Muscle layer of colon (tissue), 2 donors: ENCODE measurements at regions not wholly inside any gene's neighbourhood (a gene's known extent, or its start where the extent isn't known, plus 50 kb on each side); places are given as distances from the start of the nearest gene placed in this dataset.

ENCODE experiments used
- H3K27ac ChIP-seq: one replicate; pipeline ENCODE4 v1.7.0; 2013; ENCODE audit warnings: low read depth, mild to moderate bottlenecking, low read length, moderate library complexity
- H3K27me3 ChIP-seq, 2 donors: one replicate each; pipeline ENCODE4 v1.7.0; 2013; ENCODE audit warnings: low read length in 2 of 2, mild to moderate bottlenecking in 2 of 2; ENCODE audit not compliant: insufficient read depth in 2 of 2, control insufficient read depth in 1 of 2
- H3K36me3 ChIP-seq: one replicate; pipeline ENCODE4 v1.7.0; 2013; ENCODE audit warnings: mild to moderate bottlenecking, low read length; ENCODE audit not compliant: insufficient read depth
- H3K4me1 ChIP-seq: one replicate; pipeline ENCODE4 v1.7.0; 2013; ENCODE audit warnings: mild to moderate bottlenecking, low read length; ENCODE audit not compliant: insufficient read depth
- H3K4me3 ChIP-seq, 2 donors: one replicate each; pipeline ENCODE4 v1.7.0; 2013; ENCODE audit warnings: low read length in 2 of 2, low read depth in 1 of 2, mild to moderate bottlenecking in 1 of 2, moderate library complexity in 1 of 2
- H3K9ac ChIP-seq: one replicate; pipeline ENCODE4 v1.7.0; 2013; ENCODE audit warnings: low read length
- H3K9me3 ChIP-seq: one replicate; pipeline ENCODE4 v1.7.0; 2013; ENCODE audit warnings: mild to moderate bottlenecking, low read length
- donor health status: abdominal sarcoma.
- donor health status: Adenocarcinoma of cecum.

- H3K36me3 ChIP-seq: no peaks in the 10 kb centered on the region
Observed at GRCh38 chr5:144100702-144101101, 69.8 kb downstream of the YIPF5 start.

GRCh38 chr5:144101616-144102015 is 68.8 kb downstream of the YIPF5 start:
- no peak overlapping the region for H3K27ac ChIP-seq
- H3K4me1 ChIP-seq: peaks cover 15% of the 10 kb centered on the region
- no peaks in the 10 kb centered on the region for H3K27me3 ChIP-seq
- H3K4me3 ChIP-seq: no peak overlapping the region
- H3K9ac ChIP-seq: no peak overlapping the region
- H3K36me3 ChIP-seq: no peaks in the 10 kb centered on the region
- no peaks in the 10 kb centered on the region for H3K9me3 ChIP-seq

More at GRCh38 chr5:144100702-144101101, 69.8 kb downstream of the YIPF5 start:
- H3K9ac ChIP-seq: no peak overlapping the region
- H3K9me3 ChIP-seq: no peaks in the 10 kb centered on the region
- H3K4me1 ChIP-seq: peaks cover 15% of the 10 kb centered on the region
- H3K27me3 ChIP-seq: no peaks in the 10 kb centered on the region
- no peak overlapping the region for H3K27ac ChIP-seq
- no peak overlapping the region for H3K4me3 ChIP-seq

- Histone ChIP-seq H3K27me3 (no peaks in the 10 kb centered on the region), H3K4me3 (no peak overlapping the region), H3K27ac (no peak overlapping the region), H3K36me3 (no peaks in the 10 kb centered on the region), H3K9me3 (no peaks in the 10 kb centered on the region), H3K4me1 (peaks cover 15% of the 10 kb centered on the region), H3K9ac (no peak overlapping the region)
Observed at GRCh38 chr5:144102361-144102760, 68.1 kb downstream of the YIPF5 start.

GRCh38 chr5:144102979-144103378 is 67.5 kb downstream of the YIPF5 start:
- Histone ChIP-seq H3K4me1 (peaks cover 15% of the 10 kb centered on the region), H3K4me3 (no peak overlapping the region), H3K9me3 (no peaks in the 10 kb centered on the region), H3K36me3 (no peaks in the 10 kb centered on the region), H3K27me3 (no peaks in the 10 kb centered on the region), H3K9ac (no peak overlapping the region), H3K27ac (no peak overlapping the region)

GRCh38 chr5:144103611-144104485 is 66.6 kb downstream of the YIPF5 start:
- Histone ChIP-seq H3K27me3 (no peaks in the 10 kb centered on the region), H3K27ac (no peak overlapping the region), H3K4me1 (peaks cover 15% of the 10 kb centered on the region), H3K36me3 (no peaks in the 10 kb centered on the region), H3K4me3 (no peak overlapping the region), H3K9ac (no peak overlapping the region), H3K9me3 (no peaks in the 10 kb centered on the region)

- H3K9ac ChIP-seq: no peak overlapping the region
- H3K36me3 ChIP-seq: no peaks in the 10 kb centered on the region
- H3K4me1 ChIP-seq: peaks cover 15% of the 10 kb centered on the region
- no peak overlapping the region for H3K27ac ChIP-seq
- no peak overlapping the region for H3K4me3 ChIP-seq
- no peaks in the 10 kb centered on the region for H3K27me3 ChIP-seq
- no peaks in the 10 kb centered on the region for H3K9me3 ChIP-seq
Observed at GRCh38 chr5:144105371-144105770, 65.1 kb downstream of the YIPF5 start.

GRCh38 chr5:144108131-144108530 is 62.3 kb downstream of the YIPF5 start:
- no peak overlapping the region for H3K9ac ChIP-seq
- no peaks in the 10 kb centered on the region for H3K4me1 ChIP-seq
- no peak overlapping the region for H3K27ac ChIP-seq
- H3K36me3 ChIP-seq: no peaks in the 10 kb centered on the region
- no peaks in the 10 kb centered on the region for H3K27me3 ChIP-seq
- no peak overlapping the region for H3K4me3 ChIP-seq
- H3K9me3 ChIP-seq: no peaks in the 10 kb centered on the region
